Gastrocnemius medialis (tissue), 4 donors: ENCODE measurements at regions not wholly inside any gene's neighbourhood (a gene's known extent, or its start where the extent isn't known, plus 50 kb on each side); places are given as distances from the start of the nearest gene placed in this dataset.

ENCODE experiments used
- CTCF ChIP-seq, 5 experiments: fragments of 450-650 bp in 3 of 5; fragments of 200-600 bp in 2 of 5; sonication (generic) in 2 of 5; IDR thresholded peaks in 4 of 5; conservative IDR thresholded peaks in 1 of 5; 1 replicate in 4 of 5; 2 replicates in 1 of 5; pipeline ENCODE4 v1.5.1; 2016 to 2019; ENCODE audit warnings: antibody characterized with exemption in 5 of 5, mild to moderate bottlenecking in 3 of 5, moderate library complexity in 3 of 5
- POLR2A ChIP-seq, 2 donors: fragments of 450-650 bp; IDR thresholded peaks; one replicate each; pipeline ENCODE4 v1.6.1; 2017; ENCODE audit warnings: antibody characterized with exemption in 2 of 2, mild to moderate bottlenecking in 2 of 2, moderate library complexity in 2 of 2

- TF ChIP-seq POLR2A (IDR thresholded peaks at IDR 0.05) (no peak), CTCF (IDR thresholded peaks at IDR 0.05 in 4 of 5, conservative IDR thresholded peaks at IDR 0.05 in 1 of 5) (no peak)
Observed at GRCh38 chrX:25151749-25152148, 136.0 kb upstream of the ARX start.
